ENCODE measurements at regions not wholly inside any gene's neighbourhood (a gene's known extent, or its start where the extent isn't known, plus 50 kb on each side); places are given as distances from the start of the nearest gene placed in this dataset.

DNA sequence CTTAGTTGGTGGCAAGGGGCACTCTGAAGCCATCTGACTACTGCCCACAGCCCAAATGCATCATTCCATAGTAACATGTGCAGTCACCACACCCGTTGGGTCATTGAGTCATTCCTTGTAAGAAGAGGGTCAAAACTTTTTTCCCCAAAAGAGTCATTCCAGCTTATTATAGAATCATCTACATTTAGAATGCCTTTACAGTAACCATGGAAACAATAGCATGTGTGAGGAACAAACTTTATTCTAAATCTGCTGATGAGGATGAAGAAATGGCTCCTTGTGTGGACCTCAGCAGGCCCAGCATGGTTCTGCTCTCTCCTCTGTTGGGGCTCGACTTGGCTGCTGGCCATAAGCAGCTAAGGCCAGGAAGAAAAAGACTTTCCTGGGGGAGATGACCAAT, 111.2 kb upstream of the PTPRT start:
- ChIA-PET POLR2A (no interaction called here), CTCF (no interaction called here)

DNA sequence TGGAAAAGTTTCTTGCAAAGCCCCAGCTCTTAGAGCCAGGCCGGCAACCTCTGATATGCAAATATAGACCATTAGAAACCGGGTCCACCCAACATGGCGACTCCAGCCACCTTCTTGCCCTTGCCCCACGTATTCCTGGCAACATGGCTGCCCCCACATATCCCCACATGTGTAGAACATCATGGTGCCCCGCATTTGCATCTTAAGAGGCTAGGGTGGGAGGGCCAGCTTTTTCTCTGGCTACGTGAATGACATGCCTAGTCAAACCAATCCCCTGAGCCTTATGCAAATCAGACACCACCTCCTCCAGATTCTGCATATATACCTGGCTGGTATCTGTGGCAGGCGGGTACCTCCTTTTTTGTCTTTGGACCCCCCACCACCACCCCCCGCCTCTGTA, 106.1 kb upstream of the PTPRT start:
- Histone ChIP-seq H3K4me3 (ENCODE audit: low read depth, low read length) (no peak overlapping the region), H3K27ac (ENCODE audit: extremely low read depth, low read depth, low read length) (no peak overlapping the region), H3K4me1 (ENCODE audit: control insufficient read depth, insufficient read depth, low read length) (no peaks in the 10 kb centered on the region), H3K36me3 (ENCODE audit: control insufficient read depth in 2 of 2, insufficient read depth in 1 of 2, low read length in 2 of 2) (no peaks in the 10 kb centered on the region), H3K9me3 (ENCODE audit: control insufficient read depth, insufficient read depth, low read depth, low read length) (no peaks in the 10 kb centered on the region)
- ChIA-PET POLR2A (no interaction called here), CTCF (no interaction called here)
- TF ChIP-seq ZNF292 (tag by site-specific recombination; IDR thresholded peaks at IDR 0.05; ENCODE audit: borderline replicate concordance, low read depth) (no peak), HOXC10 (CRISPR knock-in tag; IDR thresholded peaks at IDR 0.05) (no peak), ZNF37A (tag by site-specific recombination; IDR thresholded peaks at IDR 0.05) (no peak), ZBTB1 (tag by site-specific recombination; IDR thresholded peaks at IDR 0.05) (no peak), ZNF184 (tag by site-specific recombination; IDR thresholded peaks at IDR 0.05) (no peak), MZF1 (tag by site-specific recombination; IDR thresholded peaks at IDR 0.05; ENCODE audit: borderline replicate concordance) (no peak)
- TF ChIP-seq, protein P1, sequence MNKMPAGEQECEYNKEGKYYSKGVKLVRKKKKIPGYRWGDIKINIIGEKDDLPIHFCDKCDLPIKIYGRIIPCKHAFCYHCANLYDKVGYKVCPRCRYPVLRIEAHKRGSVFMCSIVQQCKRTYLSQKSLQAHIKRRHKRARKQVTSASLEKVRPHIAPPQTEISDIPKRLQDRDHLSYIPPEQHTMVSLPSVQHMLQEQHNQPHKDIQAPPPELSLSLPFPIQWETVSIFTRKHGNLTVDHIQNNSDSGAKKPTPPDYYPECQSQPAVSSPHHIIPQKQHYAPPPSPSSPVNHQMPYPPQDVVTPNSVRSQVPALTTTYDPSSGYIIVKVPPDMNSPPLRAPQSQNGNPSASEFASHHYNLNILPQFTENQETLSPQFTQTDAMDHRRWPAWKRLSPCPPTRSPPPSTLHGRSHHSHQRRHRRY (tag by site-specific recombination; IDR thresholded peaks at IDR 0.05): no peak
- TF ChIP-seq, protein P2, sequence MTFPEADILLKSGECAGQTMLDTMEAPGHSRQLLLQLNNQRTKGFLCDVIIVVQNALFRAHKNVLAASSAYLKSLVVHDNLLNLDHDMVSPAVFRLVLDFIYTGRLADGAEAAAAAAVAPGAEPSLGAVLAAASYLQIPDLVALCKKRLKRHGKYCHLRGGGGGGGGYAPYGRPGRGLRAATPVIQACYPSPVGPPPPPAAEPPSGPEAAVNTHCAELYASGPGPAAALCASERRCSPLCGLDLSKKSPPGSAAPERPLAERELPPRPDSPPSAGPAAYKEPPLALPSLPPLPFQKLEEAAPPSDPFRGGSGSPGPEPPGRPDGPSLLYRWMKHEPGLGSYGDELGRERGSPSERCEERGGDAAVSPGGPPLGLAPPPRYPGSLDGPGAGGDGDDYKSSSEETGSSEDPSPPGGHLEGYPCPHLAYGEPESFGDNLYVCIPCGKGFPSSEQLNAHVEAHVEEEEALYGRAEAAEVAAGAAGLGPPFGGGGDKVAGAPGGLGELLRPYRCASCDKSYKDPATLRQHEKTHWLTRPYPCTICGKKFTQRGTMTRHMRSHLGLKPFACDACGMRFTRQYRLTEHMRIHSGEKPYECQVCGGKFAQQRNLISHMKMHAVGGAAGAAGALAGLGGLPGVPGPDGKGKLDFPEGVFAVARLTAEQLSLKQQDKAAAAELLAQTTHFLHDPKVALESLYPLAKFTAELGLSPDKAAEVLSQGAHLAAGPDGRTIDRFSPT (tag by site-specific recombination; IDR thresholded peaks at IDR 0.05): no peak
- TF ChIP-seq, protein P3, sequence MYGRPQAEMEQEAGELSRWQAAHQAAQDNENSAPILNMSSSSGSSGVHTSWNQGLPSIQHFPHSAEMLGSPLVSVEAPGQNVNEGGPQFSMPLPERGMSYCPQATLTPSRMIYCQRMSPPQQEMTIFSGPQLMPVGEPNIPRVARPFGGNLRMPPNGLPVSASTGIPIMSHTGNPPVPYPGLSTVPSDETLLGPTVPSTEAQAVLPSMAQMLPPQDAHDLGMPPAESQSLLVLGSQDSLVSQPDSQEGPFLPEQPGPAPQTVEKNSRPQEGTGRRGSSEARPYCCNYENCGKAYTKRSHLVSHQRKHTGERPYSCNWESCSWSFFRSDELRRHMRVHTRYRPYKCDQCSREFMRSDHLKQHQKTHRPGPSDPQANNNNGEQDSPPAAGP (tag by site-specific recombination; IDR thresholded peaks at IDR 0.05): no peak

More for the DNA sequence above, 111.2 kb upstream of the PTPRT start:
- Histone ChIP-seq H3K9me3 (ENCODE audit: control insufficient read depth, insufficient read depth, low read depth, low read length) (no peaks in the 10 kb centered on the region), H3K4me1 (ENCODE audit: control insufficient read depth, insufficient read depth, low read length) (no peaks in the 10 kb centered on the region), H3K4me3 (ENCODE audit: low read depth, low read length) (no peak overlapping the region), H3K27ac (ENCODE audit: extremely low read depth, low read depth, low read length) (no peak overlapping the region), H3K36me3 (ENCODE audit: control insufficient read depth in 2 of 2, insufficient read depth in 1 of 2, low read length in 2 of 2) (no peaks in the 10 kb centered on the region)
- TF ChIP-seq KLF16 (tag by site-specific recombination; IDR thresholded peaks at IDR 0.05): no peak
- TF ChIP-seq ZNF248 (tag by site-specific recombination; IDR thresholded peaks at IDR 0.05): no peak
- TF ChIP-seq, protein P4, sequence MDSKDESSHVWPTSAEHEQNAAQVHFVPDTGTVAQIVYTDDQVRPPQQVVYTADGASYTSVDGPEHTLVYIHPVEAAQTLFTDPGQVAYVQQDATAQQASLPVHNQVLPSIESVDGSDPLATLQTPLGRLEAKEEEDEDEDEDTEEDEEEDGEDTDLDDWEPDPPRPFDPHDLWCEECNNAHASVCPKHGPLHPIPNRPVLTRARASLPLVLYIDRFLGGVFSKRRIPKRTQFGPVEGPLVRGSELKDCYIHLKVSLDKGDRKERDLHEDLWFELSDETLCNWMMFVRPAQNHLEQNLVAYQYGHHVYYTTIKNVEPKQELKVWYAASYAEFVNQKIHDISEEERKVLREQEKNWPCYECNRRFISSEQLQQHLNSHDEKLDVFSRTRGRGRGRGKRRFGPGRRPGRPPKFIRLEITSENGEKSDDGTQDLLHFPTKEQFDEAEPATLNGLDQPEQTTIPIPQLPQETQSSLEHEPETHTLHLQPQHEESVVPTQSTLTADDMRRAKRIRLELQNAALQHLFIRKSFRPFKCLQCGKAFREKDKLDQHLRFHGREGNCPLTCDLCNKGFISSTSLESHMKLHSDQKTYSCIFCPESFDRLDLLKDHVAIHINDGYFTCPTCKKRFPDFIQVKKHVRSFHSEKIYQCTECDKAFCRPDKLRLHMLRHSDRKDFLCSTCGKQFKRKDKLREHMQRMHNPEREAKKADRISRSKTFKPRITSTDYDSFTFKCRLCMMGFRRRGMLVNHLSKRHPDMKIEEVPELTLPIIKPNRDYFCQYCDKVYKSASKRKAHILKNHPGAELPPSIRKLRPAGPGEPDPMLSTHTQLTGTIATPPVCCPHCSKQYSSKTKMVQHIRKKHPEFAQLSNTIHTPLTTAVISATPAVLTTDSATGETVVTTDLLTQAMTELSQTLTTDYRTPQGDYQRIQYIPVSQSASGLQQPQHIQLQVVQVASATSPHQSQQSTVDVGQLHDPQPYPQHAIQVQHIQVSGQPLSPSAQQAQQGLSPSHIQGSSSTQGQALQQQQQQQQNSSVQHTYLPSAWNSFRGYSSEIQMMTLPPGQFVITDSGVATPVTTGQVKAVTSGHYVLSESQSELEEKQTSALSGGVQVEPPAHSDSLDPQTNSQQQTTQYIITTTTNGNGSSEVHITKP (tag by site-specific recombination; IDR thresholded peaks at IDR 0.05): no peak
- no peak for TF ChIP-seq IKZF3 (tag by site-specific recombination; IDR thresholded peaks at IDR 0.05)
- TF ChIP-seq ZNF155 (tag by site-specific recombination; IDR thresholded peaks at IDR 0.05): no peak
- TF ChIP-seq EGR2 (tag by site-specific recombination; IDR thresholded peaks at IDR 0.05; ENCODE audit: low read depth): no peak

DNA sequence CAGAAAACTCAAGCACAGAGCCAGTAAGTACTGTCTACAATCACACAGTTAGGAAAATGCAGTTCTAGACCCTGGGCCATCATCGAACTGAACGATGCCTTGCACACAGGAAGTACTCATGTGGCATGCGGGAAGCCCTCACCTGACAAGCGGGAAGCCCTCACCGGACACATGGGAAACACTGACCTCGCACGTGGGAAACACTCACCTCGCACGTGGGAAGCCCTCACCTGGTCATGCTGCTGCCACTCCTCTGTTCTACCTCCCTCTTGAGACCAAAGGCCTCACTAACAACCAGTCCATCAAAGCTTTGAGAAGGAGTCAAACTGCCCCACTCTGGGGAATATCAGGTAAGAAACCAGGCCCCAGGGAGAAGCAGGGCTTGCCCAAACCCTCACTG, 105.6 kb upstream of the PTPRT start:
- Histone ChIP-seq H3K4me1 (ENCODE audit: control insufficient read depth, insufficient read depth, low read length) (no peaks in the 10 kb centered on the region), H3K9me3 (ENCODE audit: control insufficient read depth, insufficient read depth, low read depth, low read length) (no peaks in the 10 kb centered on the region), H3K36me3 (ENCODE audit: control insufficient read depth in 2 of 2, insufficient read depth in 1 of 2, low read length in 2 of 2) (no peaks in the 10 kb centered on the region), H3K27ac (ENCODE audit: extremely low read depth, low read depth, low read length) (no peak overlapping the region), H3K4me3 (ENCODE audit: low read depth, low read length) (no peak overlapping the region)
- no peak for TF ChIP-seq ZNF133 (tag by site-specific recombination; IDR thresholded peaks at IDR 0.05)
- no peak for TF ChIP-seq ZBTB7A (tag by site-specific recombination; IDR thresholded peaks at IDR 0.05; ENCODE audit: low read depth)
- TF ChIP-seq ZXDB (tag by site-specific recombination; IDR thresholded peaks at IDR 0.05): no peak
- no peak for TF ChIP-seq SP3 (tag by site-specific recombination; IDR thresholded peaks at IDR 0.05)
- ChIA-PET POLR2A (no interaction called here), CTCF (no interaction called here)

All from HEK293 (cell line).